AG08395 (cell line): ENCODE measurements at regions not wholly inside any gene's neighbourhood (a gene's known extent, or its start where the extent isn't known, plus 50 kb on each side); places are given as distances from the start of the nearest gene placed in this dataset.
"Not testable (repeated sequence)": the region's sequence is repeated elsewhere in the genome, so short reads cannot be mapped to it uniquely, and the experiment has no call there.

Experiments
- DNase-seq: peaks from one replicate; pipeline ENCODE4 v3.0.0; 2012; ENCODE audit warnings: mixed read lengths, low spot score

DNA sequence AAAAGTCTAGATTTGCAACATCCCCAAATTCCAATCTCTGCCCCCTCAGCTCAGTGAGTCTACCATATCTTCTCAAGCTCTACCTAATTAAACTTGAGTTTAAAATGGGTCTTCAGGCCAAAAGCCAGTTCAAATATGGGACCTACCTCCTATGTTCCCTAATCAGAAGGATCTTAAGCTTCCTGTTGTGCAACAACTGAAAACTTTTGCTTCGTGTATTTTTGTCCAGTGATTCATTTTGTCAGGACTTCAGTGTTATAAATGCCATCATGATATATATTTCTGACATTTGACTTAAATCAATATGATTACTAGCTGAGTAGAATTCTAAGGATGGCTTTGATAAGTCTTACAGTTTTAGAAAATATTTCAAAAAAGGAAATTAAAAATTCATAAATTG, 622.6 kb upstream of the PTCHD4 start:
- DNase-seq, result no peak

DNA sequence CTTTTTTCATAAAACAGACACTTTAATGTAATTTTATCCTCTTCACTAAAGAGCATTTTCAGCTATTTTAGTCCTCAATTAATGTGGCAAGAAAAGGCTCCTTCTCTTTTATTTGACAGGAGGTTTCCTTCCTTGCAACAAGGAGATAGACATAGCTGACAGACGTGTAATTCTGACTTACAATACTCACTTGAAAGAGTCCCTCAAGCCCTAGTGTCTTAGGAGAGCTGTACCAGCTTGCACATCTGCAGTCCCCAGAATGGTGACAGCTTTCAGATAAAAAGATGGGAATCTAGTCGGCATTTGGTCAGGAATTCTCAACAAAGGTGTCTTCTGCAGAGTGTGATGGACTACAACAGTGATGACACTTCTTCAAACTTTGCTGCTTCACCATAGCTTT, 603.7 kb upstream of the PTCHD4 start:
- DNase-seq, result no peak

DNA sequence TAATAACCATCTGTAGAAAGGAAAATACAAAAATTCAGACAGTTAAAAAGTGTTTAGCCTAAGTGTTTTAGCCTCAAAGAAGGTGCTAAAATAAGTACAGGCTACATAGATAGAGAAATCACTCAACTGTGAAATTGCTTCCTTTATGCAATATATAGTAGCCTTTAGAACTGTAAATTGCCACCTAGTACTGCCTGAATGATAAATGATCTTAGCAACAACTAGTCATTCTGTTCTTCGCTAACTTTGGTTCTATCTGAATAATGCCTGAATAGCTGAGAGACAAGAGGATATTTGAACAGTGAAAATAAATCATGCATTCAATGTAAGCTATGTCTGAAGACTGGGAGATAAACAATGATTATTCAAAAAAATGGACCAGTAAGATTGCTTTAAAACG, 603.3 kb upstream of the PTCHD4 start:
- no peak for DNase-seq

DNA sequence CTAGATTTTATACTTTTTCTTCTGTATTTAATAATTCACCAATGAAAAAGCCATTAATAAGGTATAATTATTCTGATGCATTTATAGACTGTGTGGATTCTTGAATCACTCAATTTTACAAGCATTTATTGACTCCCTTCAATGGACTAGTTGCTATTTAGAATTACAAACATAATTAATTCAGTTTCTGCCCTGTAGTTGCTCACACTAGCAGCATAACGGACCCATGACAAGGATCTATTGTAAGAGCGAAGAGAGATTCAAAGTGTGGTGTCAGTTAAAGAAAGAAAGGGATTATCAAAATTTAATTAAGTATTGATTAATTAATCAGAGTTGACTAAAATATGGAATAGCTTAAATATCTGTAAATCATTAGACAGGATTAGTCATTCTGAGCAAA, 602.6 kb upstream of the PTCHD4 start:
- DNase-seq, result no peak

DNA sequence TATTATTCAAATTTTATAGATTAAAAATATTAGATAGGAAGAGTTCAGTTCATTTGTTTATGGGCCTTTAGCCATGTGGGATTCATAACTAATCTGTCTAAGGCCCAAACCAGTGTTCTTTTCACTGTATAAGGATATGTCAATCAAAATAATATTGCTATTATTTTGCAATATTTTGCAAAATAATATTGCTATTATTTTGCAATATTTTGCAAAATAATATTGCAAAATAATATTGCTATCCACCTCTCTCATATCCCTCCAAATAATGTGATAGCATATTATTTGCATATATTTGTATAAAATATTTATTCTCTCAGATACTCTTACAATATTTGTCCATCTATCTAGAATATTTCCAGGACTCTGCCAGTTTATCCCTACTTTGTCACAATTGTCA, 595.3 kb upstream of the PTCHD4 start:
- no peak for DNase-seq

DNA sequence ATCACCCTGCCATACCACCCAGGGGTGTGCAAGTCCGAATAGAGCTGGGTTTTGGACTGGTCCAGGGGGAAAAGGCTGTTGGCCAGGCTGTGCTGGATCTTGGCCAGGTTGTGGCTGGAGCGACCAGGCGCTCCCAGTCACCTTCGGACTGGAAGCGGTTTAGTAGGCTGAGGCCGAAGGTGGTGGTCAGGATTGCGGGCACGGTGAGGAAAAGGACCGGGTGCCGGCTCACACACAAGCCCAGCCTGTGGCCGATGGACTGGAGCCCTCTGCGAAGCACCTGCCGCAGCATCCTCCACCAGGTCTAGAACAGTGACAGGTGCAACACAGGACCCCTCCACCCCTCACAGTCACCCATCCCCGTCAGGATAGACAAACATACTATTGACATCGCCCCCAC, 590.6 kb upstream of the PTCHD4 start:
- DNase-seq, result no peak

- no peak for DNase-seq
Observed at GRCh38 chr6:48695872-48696271, 584.9 kb upstream of the PTCHD4 start.

DNA sequence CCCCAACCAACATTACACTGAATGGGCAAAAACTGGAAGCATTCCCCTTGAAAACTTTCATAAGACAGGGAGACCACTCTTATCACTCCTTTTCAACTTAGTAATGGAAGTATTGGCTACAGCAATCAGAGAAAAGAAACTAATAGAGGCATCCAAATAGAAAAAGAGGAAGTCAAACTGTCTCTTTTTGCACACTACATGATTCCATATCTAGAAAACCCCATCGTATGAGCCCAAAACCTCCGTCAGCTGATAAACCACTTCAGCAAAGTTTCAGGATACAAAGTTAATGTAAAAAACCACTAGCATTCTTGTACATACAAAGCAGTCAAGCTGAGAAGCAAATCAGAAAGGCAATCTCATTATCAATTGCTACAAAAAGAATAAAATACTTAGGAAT, 580.4 kb upstream of the PTCHD4 start:
- DNase-seq, result no peak

DNA sequence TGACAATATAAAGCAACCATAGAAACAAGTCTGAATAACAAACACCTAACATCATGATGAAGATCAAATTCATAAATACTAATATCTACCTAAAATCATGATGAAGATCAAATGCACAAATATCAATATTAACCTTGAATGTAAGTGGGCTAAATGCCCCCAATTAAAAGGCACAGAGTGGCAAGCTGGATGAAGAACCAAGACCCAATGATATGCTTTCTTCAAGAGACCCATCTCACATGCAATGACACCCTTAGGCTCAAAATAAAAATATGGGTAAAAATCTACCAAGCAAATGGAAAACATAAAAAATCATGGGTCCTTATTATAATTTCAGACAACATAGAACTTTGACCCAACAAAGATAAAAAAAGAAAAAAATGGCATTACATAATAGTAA, 578.5 kb upstream of the PTCHD4 start:
- DNase-seq, result no peak

- DNase-seq, result no peak
Observed at GRCh38 chr6:48678390-48678789, 567.4 kb upstream of the PTCHD4 start.

GRCh38 chr6:48671505-48671904, 560.5 kb upstream of the PTCHD4 start:
- DNase-seq, result no peak

GRCh38 chr6:48670546-48670945, 559.5 kb upstream of the PTCHD4 start:
- no peak for DNase-seq

- DNase-seq, result no peak
Observed at GRCh38 chr6:48667797-48668196, 556.8 kb upstream of the PTCHD4 start.

DNA sequence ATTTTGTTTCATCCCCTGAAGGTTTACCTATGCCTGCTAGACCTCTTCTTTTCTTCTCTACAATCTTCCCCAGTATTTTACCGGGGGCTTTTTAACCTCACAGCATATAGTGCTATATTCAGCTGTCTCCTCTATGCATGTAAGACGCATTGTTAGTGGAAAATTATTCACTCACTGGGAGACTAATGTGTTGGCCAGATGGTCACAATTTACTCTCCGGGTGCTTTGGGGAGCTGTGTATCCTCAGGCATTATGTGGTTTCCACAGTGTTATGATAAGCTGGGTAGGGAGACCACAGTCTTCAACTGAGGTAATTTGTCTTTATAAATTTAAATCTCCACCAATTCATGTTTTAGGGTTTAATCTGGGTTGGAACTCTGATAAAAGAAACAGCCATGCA, 553.8 kb upstream of the PTCHD4 start:
- no peak for DNase-seq

DNA sequence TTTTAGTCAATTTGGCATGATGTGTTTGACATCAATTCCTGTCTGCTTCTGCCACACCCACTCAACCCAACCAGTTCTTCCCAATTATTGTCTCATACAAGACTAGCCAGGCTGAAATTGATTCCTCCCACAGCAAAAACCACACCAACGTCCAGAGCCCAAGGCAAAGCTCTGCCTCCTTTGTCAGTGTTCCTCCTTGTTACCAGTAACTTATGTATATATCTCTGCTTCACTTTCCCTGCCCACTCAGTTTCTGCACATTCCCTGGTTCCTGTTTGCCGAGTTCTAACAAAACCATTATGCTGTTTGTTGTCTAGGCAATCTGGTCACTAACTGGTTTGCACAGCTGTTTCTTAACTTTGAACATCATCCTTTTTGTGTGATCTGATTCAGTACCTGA, 547.9 kb upstream of the PTCHD4 start:
- no peak for DNase-seq

DNA sequence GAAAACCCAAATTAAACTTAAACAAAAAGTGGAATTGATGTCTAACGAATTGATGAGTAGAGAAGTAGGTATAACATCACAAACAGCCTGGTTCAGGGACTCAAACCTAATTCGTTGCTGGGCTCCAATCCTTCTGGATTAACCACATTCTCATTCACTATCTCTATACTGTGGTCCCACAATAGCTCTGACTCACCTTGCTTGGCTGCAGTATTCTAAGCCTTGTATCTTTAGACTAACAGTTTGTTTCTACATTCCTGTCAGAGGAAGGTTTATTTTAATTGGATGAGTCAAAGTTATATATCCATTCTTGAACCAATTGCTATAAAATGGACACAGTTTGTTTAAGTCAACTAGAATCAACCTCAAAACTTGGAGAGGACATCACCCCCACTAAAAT, 530.5 kb upstream of the PTCHD4 start:
- no peak for DNase-seq

GRCh38 chr6:48638796-48639195, 527.8 kb upstream of the PTCHD4 start:
- not testable (repeated sequence) for DNase-seq

GRCh38 chr6:48630511-48630910, 519.5 kb upstream of the PTCHD4 start:
- no peak for DNase-seq

- no peak for DNase-seq
Observed at GRCh38 chr6:48628316-48628715, 517.3 kb upstream of the PTCHD4 start.

GRCh38 chr6:48626421-48626820, 515.4 kb upstream of the PTCHD4 start:
- DNase-seq, result no peak

- DNase-seq, result no peak
Observed at GRCh38 chr6:48624631-48625030, 513.6 kb upstream of the PTCHD4 start.

DNA sequence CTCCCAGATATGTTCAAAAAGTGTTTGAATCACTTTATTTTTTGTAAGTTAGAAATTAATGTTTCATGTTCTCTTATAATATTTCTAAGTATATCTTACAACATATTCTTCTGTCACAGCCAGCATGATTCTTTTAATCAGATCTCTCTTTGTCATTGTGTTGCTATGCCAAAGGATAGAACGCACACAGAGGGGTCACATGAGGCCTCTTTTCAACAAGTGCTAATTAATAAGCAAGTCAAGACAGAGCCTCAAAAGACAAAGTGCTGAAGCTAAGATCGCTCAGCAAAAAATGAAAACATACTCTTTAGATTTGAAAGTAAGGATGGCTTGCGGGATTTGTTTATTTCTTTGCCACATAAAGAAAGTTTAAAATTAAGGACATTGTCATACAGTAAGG, 508.8 kb upstream of the PTCHD4 start:
- no peak for DNase-seq

- DNase-seq, result no peak
Observed at GRCh38 chr6:48615041-48615440, 504.0 kb upstream of the PTCHD4 start.

GRCh38 chr6:48614326-48614725, 503.3 kb upstream of the PTCHD4 start:
- DNase-seq, result no peak

- no peak for DNase-seq
Observed at GRCh38 chr6:48613231-48613949, 502.4 kb upstream of the PTCHD4 start.
